ENCODE measurements at regions not wholly inside any gene's neighbourhood (a gene's known extent, or its start where the extent isn't known, plus 50 kb on each side); places are given as distances from the start of the nearest gene placed in this dataset.

- TF ChIP-seq CTCF (conservative IDR thresholded peaks at IDR 0.05) = no peak
- TF ChIP-seq ZFX (IDR thresholded peaks at IDR 0.05) = no peak
Observed at GRCh38 chr4:133995243-133995960, 206.2 kb downstream of the PABPC4L start.
